CD4-positive, alpha-beta T cell treated with Interleukin-10 for 1 hour (primary cell): ENCODE measurements at regions not wholly inside any gene's neighbourhood (a gene's known extent, or its start where the extent isn't known, plus 50 kb on each side); places are given as distances from the start of the nearest gene placed in this dataset.
"Not testable (repeated sequence)": the region's sequence is repeated elsewhere in the genome, so short reads cannot be mapped to it uniquely, and the experiment has no call there.

Experiments used
- DNase-seq: peaks from one replicate; pipeline ENCODE4 v3.0.0-alpha.2; 2020

- no peak for DNase-seq
Observed at GRCh38 chr13:44887515-44887914, 101.8 kb downstream of the NUFIP1 start.

- DNase-seq, result no peak
Observed at GRCh38 chr13:44884076-44884729, 105.1 kb downstream of the NUFIP1 start.

- DNase-seq, result peak; percentile 3
Observed at GRCh38 chr13:44879452-44880058, 109.7 kb downstream of the NUFIP1 start.

- no peak for DNase-seq
Observed at GRCh38 chr13:44876782-44877324, 112.4 kb downstream of the NUFIP1 start.

- no peak for DNase-seq
Observed at GRCh38 chr13:44874886-44875630, 114.2 kb downstream of the NUFIP1 start.

- DNase-seq, result no peak
Observed at GRCh38 chr13:44874176-44874575, 115.1 kb downstream of the NUFIP1 start.

- DNase-seq, result no peak
Observed at GRCh38 chr13:44873461-44873860, 115.8 kb downstream of the NUFIP1 start.

GRCh38 chr13:44872751-44873150, 116.5 kb downstream of the NUFIP1 start:
- DNase-seq, result no peak

GRCh38 chr13:44870456-44870929, 118.8 kb downstream of the NUFIP1 start:
- DNase-seq, result no peak

- no peak for DNase-seq
Observed at GRCh38 chr13:44869167-44869566, 120.1 kb downstream of the NUFIP1 start.

- no peak for DNase-seq
Observed at GRCh38 chr13:44868397-44868796, 120.9 kb downstream of the NUFIP1 start.

GRCh38 chr13:44867825-44868224, 121.4 kb downstream of the NUFIP1 start:
- no peak for DNase-seq

GRCh38 chr13:44866411-44866911, 122.8 kb downstream of the NUFIP1 start:
- no peak for DNase-seq

GRCh38 chr13:44865722-44866410, 123.4 kb downstream of the NUFIP1 start:
- DNase-seq, result no peak

- DNase-seq, result not testable (repeated sequence)
Observed at GRCh38 chr13:44863641-44864040, 125.6 kb downstream of the NUFIP1 start.

GRCh38 chr13:44860454-44860853, 128.8 kb downstream of the NUFIP1 start:
- no peak for DNase-seq

GRCh38 chr13:44857736-44858135, 131.5 kb downstream of the NUFIP1 start:
- DNase-seq, result no peak

GRCh38 chr13:44857061-44857460, 132.2 kb downstream of the NUFIP1 start:
- DNase-seq, result no peak

GRCh38 chr13:44855860-44856259, 133.4 kb downstream of the NUFIP1 start:
- DNase-seq, result no peak

- DNase-seq, result no peak
Observed at GRCh38 chr13:44854313-44855060, 134.8 kb downstream of the NUFIP1 start.

- DNase-seq, result no peak
Observed at GRCh38 chr13:44853641-44854040, 135.6 kb downstream of the NUFIP1 start.
